ENCODE measurements at regions not wholly inside any gene's neighbourhood (a gene's known extent, or its start where the extent isn't known, plus 50 kb on each side); places are given as distances from the start of the nearest gene placed in this dataset.

DNA sequence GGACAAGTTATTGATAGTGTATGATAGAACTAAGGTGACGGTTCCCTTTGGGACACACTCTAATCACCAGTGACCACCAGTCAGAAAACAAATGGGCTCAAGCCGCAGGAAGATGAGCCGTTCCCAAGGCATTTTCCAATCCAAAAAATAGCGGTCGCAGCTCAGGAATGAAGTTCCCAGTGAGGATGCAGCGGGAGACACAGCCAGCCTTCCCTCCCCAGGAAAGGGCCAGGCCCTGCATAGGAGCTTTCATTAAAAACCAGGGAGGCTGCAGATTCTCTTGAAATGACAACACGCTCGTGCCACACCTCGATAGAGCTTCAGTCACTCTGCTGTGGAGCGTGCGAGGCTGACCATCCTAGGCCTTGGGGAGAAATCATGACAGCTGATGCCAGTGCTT is 65.8 kb upstream of the WNT7B start:
- TF ChIP-seq, protein P1, sequence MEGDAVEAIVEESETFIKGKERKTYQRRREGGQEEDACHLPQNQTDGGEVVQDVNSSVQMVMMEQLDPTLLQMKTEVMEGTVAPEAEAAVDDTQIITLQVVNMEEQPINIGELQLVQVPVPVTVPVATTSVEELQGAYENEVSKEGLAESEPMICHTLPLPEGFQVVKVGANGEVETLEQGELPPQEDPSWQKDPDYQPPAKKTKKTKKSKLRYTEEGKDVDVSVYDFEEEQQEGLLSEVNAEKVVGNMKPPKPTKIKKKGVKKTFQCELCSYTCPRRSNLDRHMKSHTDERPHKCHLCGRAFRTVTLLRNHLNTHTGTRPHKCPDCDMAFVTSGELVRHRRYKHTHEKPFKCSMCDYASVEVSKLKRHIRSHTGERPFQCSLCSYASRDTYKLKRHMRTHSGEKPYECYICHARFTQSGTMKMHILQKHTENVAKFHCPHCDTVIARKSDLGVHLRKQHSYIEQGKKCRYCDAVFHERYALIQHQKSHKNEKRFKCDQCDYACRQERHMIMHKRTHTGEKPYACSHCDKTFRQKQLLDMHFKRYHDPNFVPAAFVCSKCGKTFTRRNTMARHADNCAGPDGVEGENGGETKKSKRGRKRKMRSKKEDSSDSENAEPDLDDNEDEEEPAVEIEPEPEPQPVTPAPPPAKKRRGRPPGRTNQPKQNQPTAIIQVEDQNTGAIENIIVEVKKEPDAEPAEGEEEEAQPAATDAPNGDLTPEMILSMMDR (IDR thresholded peaks at IDR 0.05) = no peak
- TF ChIP-seq EP300 (IDR thresholded peaks at IDR 0.05) (no peak), POLR2A (IDR thresholded peaks at IDR 0.05) (no peak)

Data from stomach (tissue), 4 donors.